HEK293 (cell line): ENCODE measurements at regions not wholly inside any gene's neighbourhood (a gene's known extent, or its start where the extent isn't known, plus 50 kb on each side); places are given as distances from the start of the nearest gene placed in this dataset.

Experiments
- CTCF ChIA-PET: fragments of 350-600 bp; formaldehyde crosslinking; extraction: SDS; loops from one replicate; lab custom pipeline; 2021; ENCODE audit warnings: antibody characterized with exemption; lab: Yijun Ruan, JAX
- POLR2A ChIA-PET: fragments of 300-600 bp; formaldehyde crosslinking; extraction: SDS; loops from one replicate; lab custom pipeline; 2020; ENCODE audit warnings: antibody characterized with exemption, inconsistent platforms; lab: Yijun Ruan, JAX
- H3K27ac ChIP-seq: fragments of 200-500 bp; sonication (Bioruptor generic); 2 replicates; pipeline ENCODE4 v1.5.1; 2014; ENCODE audit warnings: low read depth, low read length, control low read depth, inconsistent platforms; ENCODE audit errors: extremely low read depth
- H3K36me3 ChIP-seq, 2 experiments: fragments of 200-500 bp in 1 of 2; sonication (Bioruptor generic) in 1 of 2; 1 replicate in 1 of 2; 2 replicates in 1 of 2; pipeline ENCODE4 v1.5.1; 2014 to 2017; ENCODE audit warnings: inconsistent platforms in 2 of 2, low read length in 2 of 2; ENCODE audit not compliant: control insufficient read depth in 2 of 2, insufficient read depth in 1 of 2
- H3K4me1 ChIP-seq: fragments of 200-500 bp; sonication (Bioruptor generic); 2 replicates; pipeline ENCODE4 v1.5.1; 2014; ENCODE audit warnings: mild to moderate bottlenecking, low read length, inconsistent platforms; ENCODE audit not compliant: control insufficient read depth, insufficient read depth
- H3K4me3 ChIP-seq: 2 replicates; pipeline ENCODE4 v1.5.1; 2011; ENCODE audit warnings: low read depth, mild to moderate bottlenecking, control low read depth, low read length, moderate library complexity
- H3K9me3 ChIP-seq: fragments of 200-500 bp; sonication (Bioruptor generic); 2 replicates; pipeline ENCODE4 v1.5.1; 2014; ENCODE audit warnings: low read depth, low read length, inconsistent platforms; ENCODE audit not compliant: control insufficient read depth, insufficient read depth
- ATF2 ChIP-seq: fragments of 450-650 bp; formaldehyde crosslinking; IDR thresholded peaks from 2 replicates; pipeline ENCODE4 v1.5.1; 2016; ENCODE audit warnings: missing biosample characterization, missing genetic modification characterization, low read depth
- KLF16 ChIP-seq: fragments of 450-650 bp; formaldehyde crosslinking; IDR thresholded peaks from 2 replicates; pipeline ENCODE4 v1.5.1; 2017; ENCODE audit warnings: missing biosample characterization, missing genetic modification characterization
- YY2 ChIP-seq: fragments of 450-650 bp; formaldehyde crosslinking; IDR thresholded peaks from 2 replicates; pipeline ENCODE4 v1.5.1; 2016; ENCODE audit warnings: missing biosample characterization, missing genetic modification characterization
- ZBTB6 ChIP-seq: fragments of 450-650 bp; formaldehyde crosslinking; IDR thresholded peaks from 2 replicates; pipeline ENCODE4 v1.5.1; 2017; ENCODE audit warnings: missing biosample characterization, missing genetic modification characterization
- ZBTB8A ChIP-seq: fragments of 450-650 bp; formaldehyde crosslinking; IDR thresholded peaks from 2 replicates; pipeline ENCODE4 v1.5.1; 2016; ENCODE audit warnings: missing biosample characterization, missing genetic modification characterization
- ZFP69B ChIP-seq: fragments of 450-650 bp; formaldehyde crosslinking; IDR thresholded peaks from 2 replicates; pipeline ENCODE4 v1.5.1; 2016; ENCODE audit warnings: missing biosample characterization, missing genetic modification characterization
- ZIC2 ChIP-seq: fragments of 450-650 bp; formaldehyde crosslinking; IDR thresholded peaks from 2 replicates; pipeline ENCODE4 v1.5.1; 2016; ENCODE audit warnings: missing biosample characterization, missing genetic modification characterization
- ZNF146 ChIP-seq: fragments of 450-650 bp; formaldehyde crosslinking; IDR thresholded peaks from 2 replicates; pipeline ENCODE4 v1.5.1; 2016; ENCODE audit warnings: missing biosample characterization, missing genetic modification characterization
- ZNF280D ChIP-seq: fragments of 450-650 bp; formaldehyde crosslinking; IDR thresholded peaks from 2 replicates; pipeline ENCODE4 v1.5.1; 2016; ENCODE audit warnings: missing biosample characterization, missing genetic modification characterization
- ZNF350 ChIP-seq: fragments of 450-650 bp; formaldehyde crosslinking; IDR thresholded peaks from 2 replicates; pipeline ENCODE4 v1.5.0; 2017; ENCODE audit warnings: missing biosample characterization, mild to moderate bottlenecking, missing genetic modification characterization
- ZNF510 ChIP-seq: fragments of 450-650 bp; formaldehyde crosslinking; IDR thresholded peaks from 2 replicates; pipeline ENCODE4 v1.5.1; 2018; ENCODE audit warnings: mild to moderate bottlenecking, missing genetic modification characterization, missing biosample characterization; ENCODE audit not compliant: insufficient replicate concordance
- ZNF529 ChIP-seq: fragments of 450-650 bp; formaldehyde crosslinking; IDR thresholded peaks from 2 replicates; pipeline ENCODE4 v1.5.1; 2017; ENCODE audit warnings: missing genetic modification characterization, missing biosample characterization; ENCODE audit not compliant: insufficient replicate concordance
- ZNF555 ChIP-seq: fragments of 450-650 bp; formaldehyde crosslinking; conservative IDR thresholded peaks from 2 replicates; pipeline ENCODE4 v1.5.1; 2017; ENCODE audit warnings: missing biosample characterization, mild to moderate bottlenecking, missing genetic modification characterization, inconsistent platforms
- ZNF585B ChIP-seq: fragments of 450-650 bp; formaldehyde crosslinking; IDR thresholded peaks from 2 replicates; pipeline ENCODE4 v1.5.1; 2016; ENCODE audit warnings: missing biosample characterization, missing genetic modification characterization
- ZNF600 ChIP-seq: fragments of 450-650 bp; formaldehyde crosslinking; IDR thresholded peaks from 2 replicates; pipeline ENCODE4 v1.5.1; 2016; ENCODE audit warnings: missing biosample characterization, missing genetic modification characterization
- ZNF645 ChIP-seq: fragments of 450-650 bp; formaldehyde crosslinking; IDR thresholded peaks from 2 replicates; pipeline ENCODE4; 2016; ENCODE audit warnings: missing biosample characterization, missing genetic modification characterization
- ZNF704 ChIP-seq: fragments of 450-650 bp; formaldehyde crosslinking; IDR thresholded peaks from 2 replicates; pipeline ENCODE4 v1.5.1; 2016; ENCODE audit warnings: missing biosample characterization, missing genetic modification characterization
- ZNF76 ChIP-seq: fragments of 450-650 bp; formaldehyde crosslinking; IDR thresholded peaks from 2 replicates; pipeline ENCODE4; 2016; ENCODE audit warnings: low read depth, missing biosample characterization, missing genetic modification characterization, borderline replicate concordance
- ZNF791 ChIP-seq: fragments of 450-650 bp; formaldehyde crosslinking; IDR thresholded peaks from 2 replicates; pipeline ENCODE4 v1.5.1; 2016; ENCODE audit warnings: missing biosample characterization, missing genetic modification characterization

- ChIA-PET POLR2A (no interaction called here), CTCF (no interaction called here)
- Histone ChIP-seq H3K36me3 (no peaks in the 10 kb centered on the region), H3K4me1 (peaks cover 7% of the 10 kb centered on the region; the same call in 1 of the 2 replicates), H3K9me3 (no peaks in the 10 kb centered on the region), H3K27ac (no peak overlapping the region), H3K4me3 (no peak overlapping the region)
- TF ChIP-seq ZFP69B (tag by site-specific recombination) (no peak), ZNF600 (tag by site-specific recombination) (no peak), ZNF645 (tag by site-specific recombination) (no peak), ZNF704 (tag by site-specific recombination) (no peak), ATF2 (tag by site-specific recombination) (no peak), ZNF585B (no peak), ZNF791 (tag by site-specific recombination) (no peak), ZBTB8A (tag by site-specific recombination) (no peak), ZNF510 (tag by site-specific recombination) (no peak), ZNF76 (tag by site-specific recombination) (no peak), KLF16 (no peak), ZNF280D (tag by site-specific recombination) (no peak), ZNF146 (tag by site-specific recombination) (no peak), ZIC2 (tag by site-specific recombination) (no peak), ZNF555 (tag by site-specific recombination) (no peak), ZNF529 (no peak), ZNF350 (tag by site-specific recombination) (no peak), YY2 (no peak), ZBTB6 (tag by site-specific recombination) (no peak)
Measured at GRCh38 chr10:121183707-121184106, 332.5 kb downstream of the WDR11 start.
